Astrocyte (in vitro differentiated cells and primary cell): ENCODE measurements at regions not wholly inside any gene's neighbourhood (a gene's known extent, or its start where the extent isn't known, plus 50 kb on each side); places are given as distances from the start of the nearest gene placed in this dataset.

Experiments used
- EZH2 ChIP-seq: IDR thresholded peaks from 2 replicates; pipeline ENCODE4 v1.6.1; 2012; ENCODE audit warnings: mild to moderate bottlenecking, low read length, inconsistent platforms; ENCODE audit not compliant: insufficient read depth
- TF ChIP-seq, protein P1 (sequence below): IDR thresholded peaks from 2 replicates; pipeline ENCODE4 v1.5.1; 2011; ENCODE audit warnings: low read depth, mild to moderate bottlenecking, inconsistent platforms, low read length, moderate library complexity; ENCODE audit not compliant: insufficient read depth

DNA sequence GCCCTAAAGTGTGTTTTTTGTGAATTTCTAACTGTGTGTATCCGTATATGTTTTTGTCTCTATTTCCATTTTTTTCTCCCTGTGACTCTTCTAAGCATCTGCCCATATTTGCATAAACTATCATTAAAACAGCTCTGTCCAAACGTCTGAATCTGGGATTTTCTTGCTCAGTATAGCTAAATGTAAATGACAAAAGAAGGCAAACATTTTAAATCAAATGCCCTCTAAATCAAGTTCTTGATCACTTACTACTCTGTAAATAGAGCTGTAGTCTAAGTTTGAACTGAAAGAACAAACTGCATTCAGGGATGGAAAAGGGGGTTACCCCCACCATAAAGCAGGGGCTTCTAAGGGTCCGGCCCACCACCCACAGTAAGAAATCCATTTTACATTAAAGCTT is 432.0 kb upstream of the FAM241A start:
- TF ChIP-seq, protein P1, sequence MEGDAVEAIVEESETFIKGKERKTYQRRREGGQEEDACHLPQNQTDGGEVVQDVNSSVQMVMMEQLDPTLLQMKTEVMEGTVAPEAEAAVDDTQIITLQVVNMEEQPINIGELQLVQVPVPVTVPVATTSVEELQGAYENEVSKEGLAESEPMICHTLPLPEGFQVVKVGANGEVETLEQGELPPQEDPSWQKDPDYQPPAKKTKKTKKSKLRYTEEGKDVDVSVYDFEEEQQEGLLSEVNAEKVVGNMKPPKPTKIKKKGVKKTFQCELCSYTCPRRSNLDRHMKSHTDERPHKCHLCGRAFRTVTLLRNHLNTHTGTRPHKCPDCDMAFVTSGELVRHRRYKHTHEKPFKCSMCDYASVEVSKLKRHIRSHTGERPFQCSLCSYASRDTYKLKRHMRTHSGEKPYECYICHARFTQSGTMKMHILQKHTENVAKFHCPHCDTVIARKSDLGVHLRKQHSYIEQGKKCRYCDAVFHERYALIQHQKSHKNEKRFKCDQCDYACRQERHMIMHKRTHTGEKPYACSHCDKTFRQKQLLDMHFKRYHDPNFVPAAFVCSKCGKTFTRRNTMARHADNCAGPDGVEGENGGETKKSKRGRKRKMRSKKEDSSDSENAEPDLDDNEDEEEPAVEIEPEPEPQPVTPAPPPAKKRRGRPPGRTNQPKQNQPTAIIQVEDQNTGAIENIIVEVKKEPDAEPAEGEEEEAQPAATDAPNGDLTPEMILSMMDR, result no peak
- TF ChIP-seq EZH2, result no peak
